PC-9 (cell line): ENCODE measurements at regions not wholly inside any gene's neighbourhood (a gene's known extent, or its start where the extent isn't known, plus 50 kb on each side); places are given as distances from the start of the nearest gene placed in this dataset.
"Not testable (repeated sequence)": the region's sequence is repeated elsewhere in the genome, so short reads cannot be mapped to it uniquely, and the experiment has no call there.

ENCODE experiments used
- BruUV-seq: library from RNA; stranded (reverse); fragments of 400-500 nt; replicated peaks from 2 replicates; lab custom pipeline; 2021; lab: Mats Ljungman, UMichigan
- CTCF ChIA-PET: fragments of 300-600 bp; sonication (Branson Sonifier 250); formaldehyde crosslinking; loops from one replicate; lab custom pipeline; 2022; ENCODE audit warnings: antibody characterized with exemption; lab: Charles Lee
- POLR2A ChIA-PET: fragments of 300-600 bp; sonication (Branson Sonifier 250); formaldehyde crosslinking; loops from one replicate; lab custom pipeline; 2022; ENCODE audit warnings: antibody characterized with exemption; ENCODE audit not compliant: unreplicated experiment; lab: Charles Lee
- DNase-seq, 2 experiments: peaks; one replicate each; pipeline versions ENCODE4 v3.0.0 to v3.0.0-alpha.2; 2015 to 2022; ENCODE audit warnings: mixed read lengths in 1 of 2
- H2AFZ ChIP-seq: fragments of 200-600 bp; sonication (generic); 2 replicates; pipeline ENCODE4 v1.8.1; 2017; ENCODE audit warnings: antibody characterized with exemption
- H3F3A ChIP-seq: fragments of 200-600 bp; sonication (generic); 2 replicates; pipeline ENCODE4 v1.8.1; 2017; ENCODE audit warnings: antibody characterized with exemption, mild to moderate bottlenecking, low read depth; ENCODE audit not compliant: insufficient read depth
- H3K27ac ChIP-seq: fragments of 200-600 bp; sonication (generic); 2 replicates; pipeline ENCODE4 v1.6.1; 2016; ENCODE audit warnings: mixed run types
- H3K27me3 ChIP-seq: fragments of 200-600 bp; sonication (generic); 2 replicates; pipeline ENCODE4 v1.6.1; 2016; ENCODE audit warnings: low read depth, mixed run types; ENCODE audit not compliant: insufficient read depth
- H3K36me3 ChIP-seq: fragments of 200-600 bp; sonication (generic); 2 replicates; pipeline ENCODE4 v1.6.1; 2016; ENCODE audit warnings: low read depth, mixed run types
- H3K4me1 ChIP-seq: fragments of 200-600 bp; sonication (generic); replicated peaks from 2 replicates; pipeline ENCODE4 v1.6.1; 2016; ENCODE audit warnings: mixed run types; ENCODE audit not compliant: insufficient read depth
- H3K4me2 ChIP-seq: fragments of 200-600 bp; sonication (generic); 2 replicates; pipeline ENCODE4 v1.6.1; 2017; ENCODE audit warnings: mixed run types
- H3K4me3 ChIP-seq: fragments of 200-600 bp; sonication (generic); 2 replicates; pipeline ENCODE4 v1.6.1; 2016; ENCODE audit warnings: mixed run types
- H3K79me2 ChIP-seq: fragments of 200-600 bp; sonication (generic); 2 replicates; pipeline ENCODE4 v1.6.1; 2017; ENCODE audit warnings: low read depth, mixed run types
- H3K9me2 ChIP-seq: fragments of 200-600 bp; sonication (generic); 2 replicates; pipeline ENCODE4 v1.8.1; 2017; ENCODE audit warnings: mild to moderate bottlenecking; ENCODE audit not compliant: insufficient read depth
- H3K9me3 ChIP-seq: fragments of 200-600 bp; sonication (generic); 2 replicates; pipeline ENCODE4 v1.8.1; 2016; ENCODE audit warnings: low read depth; ENCODE audit not compliant: insufficient read depth
- H4K20me1 ChIP-seq: fragments of 200-600 bp; sonication (generic); 2 replicates; pipeline ENCODE4 v1.8.1; 2017; ENCODE audit not compliant: insufficient read depth
- EZH2 ChIP-seq: fragments of 200-600 bp; sonication (generic); IDR thresholded peaks from 2 replicates; pipeline ENCODE4 v1.8.0; 2017; ENCODE audit warnings: antibody characterized with exemption, low read depth
- intact Hi-C: fragments of 100-400 bp; cut with micrococcal nuclease; formaldehyde crosslinking; loops from one replicate; pipeline ENCODE4 v1.10.0; 2022; ENCODE audit not compliant: unreplicated experiment
- TF ChIP-seq, protein P1 (sequence below): fragments of 200-600 bp; sonication (generic); conservative IDR thresholded peaks from 2 replicates; pipeline ENCODE4 v1.6.1; 2017; ENCODE audit warnings: mixed run types, antibody characterized with exemption, mild to moderate bottlenecking, moderate library complexity

DNA sequence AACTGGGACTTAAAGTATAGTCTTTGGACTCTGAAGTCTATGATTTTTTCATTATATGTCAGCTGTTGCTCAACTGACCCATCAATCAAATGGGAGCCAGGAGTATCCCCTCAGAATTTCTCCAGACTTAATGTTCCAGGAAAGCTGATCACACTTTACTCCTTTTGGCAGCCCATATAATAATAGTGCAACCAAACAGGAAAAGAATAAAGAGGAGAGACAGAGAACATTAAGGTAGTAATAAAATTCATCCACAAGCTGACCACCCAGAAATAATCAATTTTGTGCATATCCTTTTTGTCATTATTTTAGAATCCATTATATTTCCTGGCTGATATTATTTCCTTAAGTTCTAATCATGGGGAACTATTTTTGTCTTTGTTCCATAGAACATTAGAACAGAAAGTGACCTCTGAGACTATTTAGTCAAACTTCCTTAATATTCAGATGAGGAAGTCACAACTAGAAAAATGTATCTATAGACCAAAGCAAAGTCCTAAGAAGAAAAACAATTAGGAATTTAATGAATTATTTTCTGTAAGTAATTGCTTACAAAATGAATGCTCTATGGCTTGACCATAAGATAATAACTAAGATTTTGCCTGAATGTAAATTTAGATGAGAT lies 238.1 kb upstream of the SEL1L start:
- Histone ChIP-seq H2AFZ (no peak overlapping the region), H3K4me3 (no peak overlapping the region), H3K4me1 (no peaks in the 10 kb centered on the region), H3K36me3 (no peaks in the 10 kb centered on the region), H4K20me1 (no peaks in the 10 kb centered on the region), H3K27ac (no peak overlapping the region), H3K9me3 (no peaks in the 10 kb centered on the region), H3F3A (no peaks in the 10 kb centered on the region), H3K4me2 (no peak overlapping the region), H3K27me3 (no peaks in the 10 kb centered on the region), H3K9me2 (no peaks in the 10 kb centered on the region), H3K79me2 (no peaks in the 10 kb centered on the region)
- no peak for DNase-seq
- ChIA-PET POLR2A (no interaction called here), CTCF (no interaction called here)
- intact Hi-C loops, result no loop called here
- no TSS peak for BruUV-seq
- TF ChIP-seq EZH2, result no peak
- TF ChIP-seq, protein P1, sequence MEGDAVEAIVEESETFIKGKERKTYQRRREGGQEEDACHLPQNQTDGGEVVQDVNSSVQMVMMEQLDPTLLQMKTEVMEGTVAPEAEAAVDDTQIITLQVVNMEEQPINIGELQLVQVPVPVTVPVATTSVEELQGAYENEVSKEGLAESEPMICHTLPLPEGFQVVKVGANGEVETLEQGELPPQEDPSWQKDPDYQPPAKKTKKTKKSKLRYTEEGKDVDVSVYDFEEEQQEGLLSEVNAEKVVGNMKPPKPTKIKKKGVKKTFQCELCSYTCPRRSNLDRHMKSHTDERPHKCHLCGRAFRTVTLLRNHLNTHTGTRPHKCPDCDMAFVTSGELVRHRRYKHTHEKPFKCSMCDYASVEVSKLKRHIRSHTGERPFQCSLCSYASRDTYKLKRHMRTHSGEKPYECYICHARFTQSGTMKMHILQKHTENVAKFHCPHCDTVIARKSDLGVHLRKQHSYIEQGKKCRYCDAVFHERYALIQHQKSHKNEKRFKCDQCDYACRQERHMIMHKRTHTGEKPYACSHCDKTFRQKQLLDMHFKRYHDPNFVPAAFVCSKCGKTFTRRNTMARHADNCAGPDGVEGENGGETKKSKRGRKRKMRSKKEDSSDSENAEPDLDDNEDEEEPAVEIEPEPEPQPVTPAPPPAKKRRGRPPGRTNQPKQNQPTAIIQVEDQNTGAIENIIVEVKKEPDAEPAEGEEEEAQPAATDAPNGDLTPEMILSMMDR, result no peak

DNA sequence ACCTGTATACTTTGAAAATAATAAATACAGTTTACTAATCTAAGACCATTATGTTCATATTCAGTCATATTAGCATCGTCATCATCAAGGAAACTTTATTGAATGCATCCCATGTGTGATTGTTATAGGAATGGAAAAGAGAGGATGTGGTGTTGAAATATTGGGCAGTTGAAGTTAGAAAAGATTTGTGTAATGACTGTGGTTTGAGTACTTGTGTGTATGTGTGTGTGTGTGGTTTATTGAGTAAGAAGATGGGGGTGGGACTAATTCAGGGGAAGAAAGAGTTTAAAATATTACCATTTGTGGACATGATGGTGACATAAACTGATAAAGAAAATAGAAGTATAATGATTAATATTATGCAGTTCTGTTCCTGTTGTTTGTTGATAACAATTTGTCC lies 238.7 kb upstream of the SEL1L start:
- Histone ChIP-seq H3K4me3 (no peak overlapping the region), H3K4me1 (no peaks in the 10 kb centered on the region), H3F3A (no peaks in the 10 kb centered on the region), H3K27me3 (no peaks in the 10 kb centered on the region), H4K20me1 (no peaks in the 10 kb centered on the region), H3K9me3 (no peaks in the 10 kb centered on the region), H3K4me2 (no peak overlapping the region), H3K79me2 (no peaks in the 10 kb centered on the region), H3K36me3 (no peaks in the 10 kb centered on the region), H3K27ac (no peak overlapping the region), H3K9me2 (no peaks in the 10 kb centered on the region), H2AFZ (no peak overlapping the region)
- intact Hi-C loops, result no loop called here
- POLR2A ChIA-PET, result no interaction called here
- CTCF ChIA-PET, result no interaction called here
- DNase-seq, result no peak
- BruUV-seq, result no TSS peak
- TF ChIP-seq, protein P1, result no peak
- TF ChIP-seq EZH2, result no peak

DNA sequence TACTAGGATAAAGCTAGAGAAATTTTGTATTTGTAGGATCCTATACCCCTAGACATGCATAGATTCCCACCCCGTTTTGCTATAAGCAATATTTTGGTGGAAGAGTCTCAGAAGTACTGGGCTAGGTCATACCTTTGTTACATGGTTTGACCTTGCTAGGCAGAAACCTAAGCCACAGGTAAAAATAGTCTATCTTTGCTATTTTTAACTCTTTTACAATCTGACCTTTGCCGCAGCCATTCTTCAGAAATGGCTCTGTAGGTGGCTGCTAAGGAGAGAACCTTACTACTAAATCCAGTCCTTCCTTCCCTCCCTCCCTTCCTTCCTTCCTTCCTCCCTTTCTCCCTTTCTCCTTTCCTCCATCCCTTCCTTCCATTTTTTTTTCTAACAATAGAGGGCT lies 242.9 kb upstream of the SEL1L start:
- intact Hi-C loops, result no loop called here
- POLR2A ChIA-PET, result no interaction called here
- no peaks in the 10 kb centered on the region for H3F3A ChIP-seq
- no peaks in the 10 kb centered on the region for H3K36me3 ChIP-seq
- H3K79me2 ChIP-seq, result no peaks in the 10 kb centered on the region
- no peak overlapping the region for H3K27ac ChIP-seq
- H3K9me2 ChIP-seq, result no peaks in the 10 kb centered on the region
- no peak overlapping the region for H2AFZ ChIP-seq
- H3K4me2 ChIP-seq, result no peak overlapping the region
- CTCF ChIA-PET, result no interaction called here
- no peaks in the 10 kb centered on the region for H3K4me1 ChIP-seq
- no peaks in the 10 kb centered on the region for H4K20me1 ChIP-seq
- H3K4me3 ChIP-seq, result no peak overlapping the region
- no peak for TF ChIP-seq EZH2
- TF ChIP-seq, protein P1, result no peak
- no peak for DNase-seq
- H3K27me3 ChIP-seq, result no peaks in the 10 kb centered on the region
- no TSS peak for BruUV-seq
- H3K9me3 ChIP-seq, result no peaks in the 10 kb centered on the region

DNA sequence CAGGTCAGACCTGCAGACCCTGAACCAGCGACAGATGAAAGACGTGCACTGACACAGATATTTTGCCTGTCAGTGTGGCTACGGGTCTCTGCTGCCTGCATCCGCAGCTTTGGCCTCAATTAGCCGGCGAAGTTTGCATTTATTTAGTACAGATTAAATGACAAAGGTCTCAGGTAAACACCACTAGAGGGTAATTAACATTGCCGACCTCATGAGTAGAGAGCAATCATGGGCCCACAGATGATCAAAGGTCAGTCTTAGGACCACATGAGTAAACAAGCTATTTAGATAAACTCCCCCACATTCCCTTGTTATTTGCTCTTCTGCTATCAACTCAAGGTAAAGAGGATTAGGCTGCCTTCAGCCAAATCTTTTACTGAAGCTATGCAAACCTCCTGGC lies 248.1 kb upstream of the SEL1L start:
- H3K79me2 ChIP-seq, H3K9me3 ChIP-seq, DNase-seq, H4K20me1 ChIP-seq, CTCF ChIA-PET, intact Hi-C loops, BruUV-seq, POLR2A ChIA-PET, H3K4me1 ChIP-seq, H3K4me3 ChIP-seq, H3K36me3 ChIP-seq, H3K27ac ChIP-seq, H3K9me2 ChIP-seq, H3K27me3 ChIP-seq, H3K4me2 ChIP-seq, H2AFZ ChIP-seq, H3F3A ChIP-seq: not testable (repeated sequence)
